Lung (tissue), 11 donors: ENCODE measurements at regions not wholly inside any gene's neighbourhood (a gene's known extent, or its start where the extent isn't known, plus 50 kb on each side); places are given as distances from the start of the nearest gene placed in this dataset.
"Not testable (repeated sequence)": the region's sequence is repeated elsewhere in the genome, so short reads cannot be mapped to it uniquely, and the experiment has no call there.

Experiments used
- ATAC-seq: fragments of 200-7000 bp; cut with Tn5 transposase; one replicate; pipeline ENCODE4 v1.9.1; 2020; ENCODE audit warnings: moderate number of reproducible peaks; ENCODE audit not compliant: insufficient read depth, low FRiP score
- DNase-seq, 3 donors: peaks; one replicate each; pipeline ENCODE4 v3.0.0-alpha.2; 2013 to 2017
- H3K27ac ChIP-seq, 2 donors: one replicate each; pipeline ENCODE4 v1.5.1; 2013; ENCODE audit warnings: mild to moderate bottlenecking in 2 of 2, moderate library complexity in 2 of 2, control low read depth in 1 of 2, inconsistent platforms in 1 of 2, low read depth in 1 of 2, low read length in 1 of 2
- H3K27me3 ChIP-seq, 3 donors: one replicate each; pipeline ENCODE4 v1.5.1; 2013; ENCODE audit warnings: low read length in 2 of 3; ENCODE audit not compliant: control insufficient read depth in 3 of 3, insufficient read depth in 3 of 3
- H3K36me3 ChIP-seq, 4 donors: one replicate each; pipeline ENCODE4 v1.5.1; 2013; ENCODE audit warnings: low read length in 4 of 4, mild to moderate bottlenecking in 1 of 4, moderate library complexity in 1 of 4; ENCODE audit not compliant: control insufficient read depth in 4 of 4, insufficient read depth in 4 of 4
- H3K4me1 ChIP-seq, 5 donors: one replicate each; pipeline ENCODE4 v1.5.1; 2013; ENCODE audit warnings: low read length in 5 of 5, mild to moderate bottlenecking in 2 of 5, moderate library complexity in 1 of 5; ENCODE audit not compliant: control insufficient read depth in 5 of 5, insufficient read depth in 5 of 5
- H3K4me3 ChIP-seq: one replicate; pipeline ENCODE4 v1.5.1; 2013; ENCODE audit warnings: mild to moderate bottlenecking, control low read depth, moderate library complexity
- H3K9ac ChIP-seq, 2 donors: one replicate each; pipeline ENCODE4 v1.5.1; 2013; ENCODE audit warnings: low read length in 2 of 2, control low read depth in 1 of 2; ENCODE audit not compliant: insufficient read depth in 1 of 2
- H3K9me3 ChIP-seq, 4 donors: one replicate each; pipeline ENCODE4 v1.5.1; 2013; ENCODE audit warnings: low read length in 3 of 4, mild to moderate bottlenecking in 1 of 4, moderate library complexity in 1 of 4; ENCODE audit not compliant: control insufficient read depth in 4 of 4, insufficient read depth in 3 of 4
- WGBS, 2 donors: extraction: QIAGEN DNeasy Blood & Tissue Kit; methylation state at CpG; one replicate each; pipeline ENCODE4 v1.1.7; 2013; 5-methylcytosine and 5-hydroxymethylcytosine counted together
- TF ChIP-seq, protein P1 (sequence below): IDR thresholded peaks from 2 replicates; pipeline ENCODE4 v1.5.1; 2012; ENCODE audit warnings: mild to moderate bottlenecking; ENCODE audit errors: control extremely low read depth, extremely low read depth
- donor health status: control.
- donor health status: control.
- donor health status: Bipolar disorder and iron deficiency.
- donor health status: healthy.
- donor health status: DM: yes; HTN: yes; CAD: no.

DNA sequence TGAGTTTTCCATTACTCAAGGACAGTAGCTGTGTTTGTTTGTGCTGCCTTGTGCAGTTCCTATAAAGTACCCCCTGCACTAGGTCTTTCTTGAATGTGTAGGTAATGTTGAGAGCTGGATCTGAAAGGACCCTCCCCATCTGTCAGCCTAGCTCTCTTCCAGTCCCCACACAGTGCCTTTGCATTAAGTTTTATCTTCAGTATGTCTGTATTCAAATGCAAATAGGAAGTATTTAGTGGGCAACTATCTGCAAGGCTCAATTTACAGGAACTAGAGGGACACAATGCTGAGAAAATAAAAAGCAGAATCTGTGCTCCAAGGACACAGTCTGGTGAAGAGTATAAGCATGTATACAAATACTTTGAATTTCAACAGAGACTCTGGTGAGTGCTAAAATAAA lies 558.5 kb downstream of the RFC3 start:
- Histone ChIP-seq H3K27ac (no peak overlapping the region), H3K27me3 (no peaks in the 10 kb centered on the region), H3K36me3 (no peaks in the 10 kb centered on the region), H3K4me1 (no peaks in the 10 kb centered on the region), H3K9ac (no peak overlapping the region), H3K4me3 (no peak overlapping the region), H3K9me3 (no peaks in the 10 kb centered on the region)
- TF ChIP-seq, protein P1, sequence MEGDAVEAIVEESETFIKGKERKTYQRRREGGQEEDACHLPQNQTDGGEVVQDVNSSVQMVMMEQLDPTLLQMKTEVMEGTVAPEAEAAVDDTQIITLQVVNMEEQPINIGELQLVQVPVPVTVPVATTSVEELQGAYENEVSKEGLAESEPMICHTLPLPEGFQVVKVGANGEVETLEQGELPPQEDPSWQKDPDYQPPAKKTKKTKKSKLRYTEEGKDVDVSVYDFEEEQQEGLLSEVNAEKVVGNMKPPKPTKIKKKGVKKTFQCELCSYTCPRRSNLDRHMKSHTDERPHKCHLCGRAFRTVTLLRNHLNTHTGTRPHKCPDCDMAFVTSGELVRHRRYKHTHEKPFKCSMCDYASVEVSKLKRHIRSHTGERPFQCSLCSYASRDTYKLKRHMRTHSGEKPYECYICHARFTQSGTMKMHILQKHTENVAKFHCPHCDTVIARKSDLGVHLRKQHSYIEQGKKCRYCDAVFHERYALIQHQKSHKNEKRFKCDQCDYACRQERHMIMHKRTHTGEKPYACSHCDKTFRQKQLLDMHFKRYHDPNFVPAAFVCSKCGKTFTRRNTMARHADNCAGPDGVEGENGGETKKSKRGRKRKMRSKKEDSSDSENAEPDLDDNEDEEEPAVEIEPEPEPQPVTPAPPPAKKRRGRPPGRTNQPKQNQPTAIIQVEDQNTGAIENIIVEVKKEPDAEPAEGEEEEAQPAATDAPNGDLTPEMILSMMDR = no peak
- ATAC-seq (no peak), DNase-seq (no peak)

DNA sequence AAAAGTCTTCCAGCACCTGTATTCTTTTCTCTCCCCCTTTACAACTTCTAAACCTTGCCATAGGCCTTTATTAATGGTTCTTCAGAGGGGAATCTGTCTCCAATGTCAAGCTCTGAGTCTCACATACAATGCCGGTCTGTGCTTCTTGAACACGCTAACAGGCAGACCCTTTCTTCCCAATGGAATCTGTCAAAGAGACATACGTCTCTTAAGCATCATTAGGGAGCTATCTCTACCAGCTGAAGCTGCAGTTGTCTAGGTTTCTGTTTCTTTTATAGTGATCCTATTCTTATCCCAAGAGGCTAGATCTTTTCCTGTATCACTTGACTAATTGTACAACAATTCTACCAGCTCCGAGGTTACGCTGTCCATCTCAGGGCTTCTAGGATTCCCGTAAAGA lies 560.8 kb upstream of the NBEA start:
- no peaks in the 10 kb centered on the region for H3K4me1 ChIP-seq
- no peak overlapping the region for H3K27ac ChIP-seq
- DNase-seq = no peak
- ATAC-seq = no peak
- TF ChIP-seq, protein P1 = no peak
- H3K9ac ChIP-seq = no peak overlapping the region
- H3K9me3 ChIP-seq = no peaks in the 10 kb centered on the region
- WGBS, 2 donors = 82 to 88% methylated on average over 6 of the region's 6 CpGs
- no peaks in the 10 kb centered on the region for H3K27me3 ChIP-seq
- no peak overlapping the region for H3K4me3 ChIP-seq
- no peaks in the 10 kb centered on the region for H3K36me3 ChIP-seq

DNA sequence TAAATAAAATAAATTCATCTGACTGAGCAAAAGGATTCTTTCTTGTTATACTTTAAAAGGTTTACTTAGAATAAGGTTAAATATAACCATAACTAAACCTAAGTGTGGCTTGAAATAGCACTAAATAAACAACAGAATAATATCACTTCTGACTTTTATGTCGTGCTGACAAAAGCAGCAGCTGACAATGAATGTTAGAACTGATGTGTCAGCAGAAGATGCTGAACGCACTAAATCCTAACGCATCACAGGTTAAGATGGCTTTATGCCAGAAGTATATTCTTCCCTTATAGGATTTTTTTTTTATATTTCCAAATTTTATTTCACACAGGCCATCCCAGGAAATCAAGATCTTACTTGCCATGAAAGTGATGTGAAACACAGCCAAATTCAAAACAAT lies 558.3 kb upstream of the NBEA start:
- WGBS, 2 donors = 66 to 75% methylated on average over 3 of the region's 3 CpGs
- Histone ChIP-seq H3K4me3 (no peak overlapping the region), H3K9ac (no peak overlapping the region), H3K27me3 (no peaks in the 10 kb centered on the region), H3K36me3 (no peaks in the 10 kb centered on the region), H3K27ac (no peak overlapping the region), H3K9me3 (no peaks in the 10 kb centered on the region), H3K4me1 (no peaks in the 10 kb centered on the region)
- DNase-seq (no peak), ATAC-seq (no peak)
- TF ChIP-seq, protein P1 = no peak

DNA sequence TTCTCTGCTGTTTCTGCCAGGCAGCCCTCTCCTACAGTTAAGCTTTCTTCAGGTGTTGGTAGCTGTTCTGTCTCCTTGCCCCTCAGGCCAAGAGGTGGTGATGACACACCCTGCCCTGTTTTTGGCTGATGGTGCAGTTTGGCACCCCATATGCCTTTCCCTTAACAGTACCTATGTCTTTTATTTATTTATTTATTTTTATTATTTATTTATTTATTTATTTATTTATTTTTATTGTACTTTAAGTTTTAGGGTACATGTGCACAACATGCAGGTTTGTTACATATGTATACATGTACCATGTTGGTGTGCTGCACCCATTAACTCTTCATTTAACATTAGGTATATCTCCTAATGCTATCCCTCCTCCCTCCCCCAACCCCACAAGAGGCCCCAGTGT lies 555.8 kb upstream of the NBEA start:
- H3K9ac ChIP-seq, H3K4me3 ChIP-seq, H3K4me1 ChIP-seq, H3K27me3 ChIP-seq, H3K9me3 ChIP-seq, ATAC-seq, DNase-seq, H3K36me3 ChIP-seq, H3K27ac ChIP-seq: not testable (repeated sequence)
